Left ventricle myocardium superior (tissue), 1 donor: ENCODE measurements at regions not wholly inside any gene's neighbourhood (a gene's known extent, or its start where the extent isn't known, plus 50 kb on each side); places are given as distances from the start of the nearest gene placed in this dataset.
"Not testable (repeated sequence)": the region's sequence is repeated elsewhere in the genome, so short reads cannot be mapped to it uniquely, and the experiment has no call there.

Source experiments
- ATAC-seq: fragments of 200-7000 bp; cut with Tn5 transposase; one replicate; pipeline ENCODE4 v1.9.1; 2020; ENCODE audit warnings: mild to moderate bottlenecking, moderate library complexity
- DNase-seq: peaks from one replicate; pipeline ENCODE4 v3.0.0-alpha.2; 2020
- intact Hi-C: fragments of 100-400 bp; cut with micrococcal nuclease; formaldehyde crosslinking; loops from one replicate; pipeline ENCODE4 v1.11.0; 2022
- donor health status: DM: no; HTN: yes; CAD: no; lungs with severe emphysema.

DNA sequence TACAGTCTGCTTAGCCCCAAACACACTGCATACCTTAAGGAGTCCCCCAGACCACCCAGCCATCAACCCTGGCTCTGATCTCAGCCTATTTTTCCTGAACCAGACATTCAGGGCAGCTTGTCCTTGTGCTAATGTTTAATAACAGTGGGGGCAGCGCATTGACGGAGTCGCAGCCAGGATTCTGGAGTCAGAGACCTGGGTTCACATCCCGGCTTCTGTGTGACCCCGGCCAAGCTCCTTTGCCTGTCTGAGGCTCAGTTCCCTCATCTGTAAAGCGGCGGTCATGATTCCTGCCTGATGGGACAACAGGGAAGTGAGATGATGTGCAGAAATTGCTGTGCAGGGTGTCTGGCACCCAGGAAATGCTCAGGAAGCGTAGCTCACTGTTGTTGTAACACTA lies 63.1 kb downstream of the MATN1 start:
- intact Hi-C loops = no loop called here
- no peak for ATAC-seq
- DNase-seq = no peak

- intact Hi-C loops = no loop called here
- DNase-seq = no peak
- ATAC-seq = no peak
These were observed 63.7 kb downstream of the MATN1 start for GRCh38 chr1:30659702-30660101.

GRCh38 chr1:30658375-30658774 lies 65.0 kb downstream of the MATN1 start:
- ATAC-seq, DNase-seq, intact Hi-C loops: not testable (repeated sequence)

GRCh38 chr1:30658014-30658336 lies 65.4 kb downstream of the MATN1 start:
- no peak for ATAC-seq
- DNase-seq = no peak
- intact Hi-C loops = no loop called here

- intact Hi-C loops = no loop called here
- no peak for ATAC-seq
- DNase-seq = no peak
These were observed 66.0 kb downstream of the MATN1 start for GRCh38 chr1:30657131-30658013.

DNA sequence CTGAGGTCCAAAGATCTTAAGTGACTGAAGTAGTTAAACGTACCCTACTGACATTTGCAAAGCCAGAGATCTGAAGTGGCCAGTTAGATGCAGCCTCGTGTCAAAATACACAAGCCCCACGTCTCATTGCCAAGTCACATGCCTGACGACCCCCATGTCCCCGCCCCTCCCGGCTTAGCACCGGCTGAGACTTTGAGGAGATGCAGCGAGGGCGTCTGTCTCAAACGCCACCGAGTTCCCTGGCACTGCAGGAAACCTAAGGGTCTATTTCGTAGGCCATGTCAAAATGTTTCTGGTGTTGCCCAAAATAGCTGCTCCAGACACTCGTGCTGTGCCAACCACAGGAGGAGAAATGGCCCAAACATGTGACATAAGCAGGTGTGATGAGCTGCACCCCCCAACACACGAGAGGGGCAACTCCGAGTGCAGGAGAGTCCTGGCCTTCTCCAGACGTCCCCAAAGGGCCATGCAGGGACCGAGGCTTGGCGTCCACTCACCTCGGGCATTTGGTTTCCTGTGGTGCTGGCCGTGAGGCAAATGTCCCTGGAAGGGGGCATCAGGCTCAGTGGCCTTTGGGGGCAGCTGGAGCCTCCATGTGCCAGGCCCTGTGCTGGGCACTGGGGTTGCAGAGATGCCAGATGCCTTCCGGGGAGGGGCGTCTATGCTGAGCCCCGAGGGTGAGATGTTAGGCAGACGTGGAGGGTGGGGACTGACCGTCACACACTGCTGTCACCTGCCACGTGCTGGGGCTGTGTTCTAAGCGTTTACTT lies 67.0 kb downstream of the MATN1 start:
- ATAC-seq (no peak), DNase-seq (no peak)
- intact Hi-C loops = no loop called here

- DNase-seq = no peak
- no peak for ATAC-seq
These were observed 67.7 kb downstream of the MATN1 start for GRCh38 chr1:30655672-30656071.

DNA sequence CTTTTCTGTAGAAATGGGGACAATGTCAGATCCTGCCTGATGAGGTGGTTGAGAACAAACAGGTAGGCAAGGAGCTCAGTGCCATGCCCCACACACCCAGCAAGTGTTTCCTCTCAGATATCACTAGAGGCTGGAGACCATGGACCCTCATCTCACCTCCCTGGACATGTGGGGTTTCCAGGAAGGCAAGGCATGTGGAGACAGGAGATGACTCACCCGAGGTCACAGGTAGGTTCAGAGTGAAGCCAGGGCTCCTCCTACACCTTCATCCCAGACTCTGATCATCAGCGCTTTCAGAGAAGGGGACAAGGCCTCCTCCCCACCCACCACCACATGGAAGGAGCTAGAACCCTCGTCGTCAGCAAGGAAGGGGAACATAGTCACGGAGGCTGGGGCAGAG lies 69.2 kb downstream of the MATN1 start:
- ATAC-seq (no peak), DNase-seq (no peak)
- intact Hi-C loops = no loop called here

More at GRCh38 chr1:30655672-30656071, 67.7 kb downstream of the MATN1 start:
- intact Hi-C loops = no loop called here

GRCh38 chr1:30652152-30652841 lies 71.1 kb downstream of the MATN1 start:
- ATAC-seq (no peak), DNase-seq (no peak)
- intact Hi-C loops = no loop called here

GRCh38 chr1:30651395-30651794 lies 72.0 kb downstream of the MATN1 start:
- intact Hi-C loops, ATAC-seq, DNase-seq: not testable (repeated sequence)

GRCh38 chr1:30650968-30651320 lies 72.4 kb downstream of the MATN1 start:
- intact Hi-C loops = no loop called here

DNA sequence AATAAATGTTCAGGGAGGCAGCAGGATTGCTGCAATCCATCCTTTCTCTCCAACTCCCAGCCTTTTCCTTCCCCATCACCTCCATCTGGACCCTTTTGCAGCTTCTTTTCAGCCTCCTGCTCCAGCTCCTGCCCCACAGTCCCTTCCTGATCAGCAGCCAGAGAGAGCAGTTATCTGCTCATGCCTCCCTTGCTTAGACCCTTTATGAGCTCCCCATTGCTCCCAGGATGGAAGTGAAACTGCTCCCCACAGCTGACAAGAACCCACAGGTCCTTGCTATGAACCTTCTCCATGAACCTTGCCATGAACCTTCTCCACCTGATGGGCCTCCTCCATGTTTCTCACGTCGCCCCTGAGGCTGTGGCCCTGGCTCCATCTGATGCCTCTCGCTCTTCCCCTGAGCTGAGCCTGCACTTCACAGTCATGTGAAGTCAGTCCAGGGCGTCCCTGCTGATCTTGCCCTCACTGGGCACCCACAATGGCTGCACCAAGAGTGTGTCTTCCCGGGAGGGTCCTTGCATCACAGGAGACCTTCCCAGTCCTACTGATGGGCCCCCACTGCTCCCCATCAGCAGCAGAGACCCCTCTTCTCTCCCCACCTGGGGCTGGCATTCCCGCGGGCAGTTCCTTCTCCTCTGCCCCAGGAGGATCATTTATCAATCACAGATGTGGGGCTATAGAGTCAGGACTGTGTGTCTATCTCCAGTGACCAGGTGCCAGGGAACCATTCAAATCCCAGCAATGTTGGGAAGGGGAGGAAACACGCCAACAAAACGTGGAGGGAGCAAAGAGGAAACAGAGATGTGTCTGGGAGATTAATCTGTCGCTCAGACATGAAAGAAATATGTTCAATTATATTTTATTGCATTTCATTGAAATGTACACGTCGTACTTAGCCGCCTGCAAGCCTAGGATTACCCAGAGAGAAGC lies 73.1 kb downstream of the MATN1 start:
- intact Hi-C loops = no loop called here
- ATAC-seq (no peak), DNase-seq (no peak)

More at GRCh38 chr1:30650968-30651320, 72.4 kb downstream of the MATN1 start:
- ATAC-seq (no peak), DNase-seq (no peak)

DNA sequence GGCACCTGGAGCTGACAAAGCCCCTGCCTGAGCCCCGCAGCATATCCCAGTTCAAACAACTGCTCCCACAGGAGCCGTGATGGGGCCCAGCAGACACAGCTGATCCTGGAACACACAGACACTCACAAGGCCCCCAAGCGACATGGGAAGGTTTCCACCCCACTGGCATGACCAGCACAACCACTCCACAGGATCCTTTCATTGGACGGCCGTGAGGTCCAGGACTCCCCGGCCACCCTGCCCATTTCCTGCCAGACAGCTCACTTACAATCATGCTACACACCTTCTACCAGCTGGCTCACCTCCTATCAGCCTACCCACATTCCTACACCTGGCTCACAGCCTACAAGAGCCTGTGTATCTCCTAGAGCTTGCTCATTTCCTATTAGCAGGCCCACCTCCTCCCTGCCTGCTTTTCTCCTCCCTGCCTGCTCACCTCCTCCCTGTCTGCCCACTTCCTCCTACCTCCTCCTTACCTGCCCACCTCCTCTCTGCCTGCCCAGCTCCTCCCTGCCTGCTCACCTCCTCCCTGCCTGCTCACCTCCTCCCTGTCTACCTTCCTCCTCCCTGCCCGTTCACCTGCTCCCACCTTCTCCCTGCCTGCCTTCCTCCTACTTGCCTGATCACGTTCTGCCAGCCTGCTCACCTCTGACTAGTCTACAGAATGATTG lies 73.9 kb downstream of the MATN1 start:
- intact Hi-C loops = no loop called here
- DNase-seq (no peak), ATAC-seq (no peak)

DNA sequence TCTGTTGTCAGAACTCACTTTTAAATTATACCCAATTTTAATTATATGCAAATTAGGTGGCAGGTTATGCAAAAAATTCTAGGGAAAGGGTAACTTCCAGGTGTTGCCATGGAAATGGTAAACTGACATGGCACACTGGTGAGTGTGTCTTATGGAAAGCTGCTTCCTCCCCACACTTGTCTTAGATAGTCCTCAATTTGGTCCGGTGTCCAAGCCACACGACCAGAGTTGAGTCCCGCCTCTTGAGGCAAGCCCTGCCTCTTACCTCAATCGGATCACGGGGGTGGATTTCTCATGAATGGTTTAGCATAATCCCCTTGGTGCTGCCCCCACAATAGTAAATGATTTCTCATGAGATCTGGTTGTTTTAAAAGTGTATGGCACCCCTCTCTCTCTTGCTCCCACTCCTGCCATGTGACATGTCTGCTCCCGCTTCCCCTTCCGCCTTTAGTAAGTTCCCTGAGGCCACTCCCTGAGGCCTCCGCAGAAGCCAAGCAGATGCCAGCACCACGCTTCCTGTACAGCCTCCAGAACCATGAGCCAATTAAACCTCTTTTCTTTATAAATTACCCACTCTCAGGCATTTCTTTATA lies 74.9 kb downstream of the MATN1 start:
- no peak for DNase-seq
- no peak for ATAC-seq
- intact Hi-C loops = no loop called here

DNA sequence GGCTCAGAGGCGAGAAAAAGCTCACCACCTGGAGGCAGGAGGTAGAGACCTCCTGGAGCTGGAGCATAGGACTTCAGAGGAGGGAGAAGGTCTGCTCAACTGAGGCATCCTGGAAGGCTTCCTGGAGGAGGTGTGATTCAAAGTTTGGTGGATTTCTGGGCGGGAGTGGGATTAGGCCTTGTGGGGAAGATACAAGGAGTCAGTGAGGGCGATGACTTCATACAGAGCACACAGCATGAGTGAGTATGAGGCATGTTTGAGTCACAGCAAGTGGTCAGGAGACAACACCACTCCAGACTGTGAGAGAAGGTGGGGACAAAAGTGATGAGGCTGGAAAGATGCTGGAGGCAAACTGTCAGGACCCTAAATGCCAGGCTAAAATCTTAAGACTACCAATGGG lies 77.6 kb downstream of the MATN1 start:
- intact Hi-C loops = no loop called here
- ATAC-seq (no peak), DNase-seq (no peak)

- intact Hi-C loops = no loop called here
- DNase-seq = no peak
- no peak for ATAC-seq
These were observed 80.8 kb downstream of the MATN1 start for GRCh38 chr1:30642391-30643120.

DNA sequence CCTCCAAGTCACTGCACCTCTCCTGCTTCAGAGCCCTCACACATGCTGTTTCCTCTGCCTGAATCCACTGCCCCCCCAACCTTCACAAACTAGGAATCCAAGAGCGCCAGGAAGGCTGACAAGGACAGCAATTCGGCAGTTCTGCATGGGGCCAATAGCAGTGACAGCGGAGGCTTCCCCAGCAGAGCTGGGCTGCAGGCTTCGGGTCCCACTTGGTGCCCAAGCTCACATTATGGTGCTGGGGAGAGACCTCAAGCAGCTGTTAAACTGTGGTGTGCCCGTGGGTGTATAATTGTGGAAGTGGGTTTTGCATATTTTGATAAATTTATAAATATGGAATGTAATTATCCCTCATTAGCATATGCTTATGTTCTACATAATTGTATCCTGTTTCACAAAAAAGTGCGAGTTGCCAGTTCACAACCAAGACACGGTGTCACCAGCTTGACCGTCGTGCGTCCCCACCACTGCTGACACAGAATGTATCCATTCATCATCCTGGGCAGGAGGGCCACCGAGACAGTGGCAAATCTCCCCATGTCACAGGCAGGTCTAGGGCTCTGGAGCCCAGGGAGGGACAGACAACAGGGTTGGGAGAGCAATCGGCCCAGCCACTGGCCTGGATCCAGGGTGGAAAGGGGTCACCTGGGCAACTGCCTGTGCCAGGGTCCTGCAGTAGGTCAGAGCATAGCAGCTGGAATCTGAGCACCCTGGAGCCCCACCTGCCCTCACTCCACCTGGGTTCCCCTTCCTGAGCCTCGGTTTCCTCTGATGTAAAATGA lies 81.6 kb downstream of the MATN1 start:
- DNase-seq (no peak), ATAC-seq (no peak)
- intact Hi-C loops = no loop called here
